ENCODE measurements at regions not wholly inside any gene's neighbourhood (a gene's known extent, or its start where the extent isn't known, plus 50 kb on each side); places are given as distances from the start of the nearest gene placed in this dataset.

DNA sequence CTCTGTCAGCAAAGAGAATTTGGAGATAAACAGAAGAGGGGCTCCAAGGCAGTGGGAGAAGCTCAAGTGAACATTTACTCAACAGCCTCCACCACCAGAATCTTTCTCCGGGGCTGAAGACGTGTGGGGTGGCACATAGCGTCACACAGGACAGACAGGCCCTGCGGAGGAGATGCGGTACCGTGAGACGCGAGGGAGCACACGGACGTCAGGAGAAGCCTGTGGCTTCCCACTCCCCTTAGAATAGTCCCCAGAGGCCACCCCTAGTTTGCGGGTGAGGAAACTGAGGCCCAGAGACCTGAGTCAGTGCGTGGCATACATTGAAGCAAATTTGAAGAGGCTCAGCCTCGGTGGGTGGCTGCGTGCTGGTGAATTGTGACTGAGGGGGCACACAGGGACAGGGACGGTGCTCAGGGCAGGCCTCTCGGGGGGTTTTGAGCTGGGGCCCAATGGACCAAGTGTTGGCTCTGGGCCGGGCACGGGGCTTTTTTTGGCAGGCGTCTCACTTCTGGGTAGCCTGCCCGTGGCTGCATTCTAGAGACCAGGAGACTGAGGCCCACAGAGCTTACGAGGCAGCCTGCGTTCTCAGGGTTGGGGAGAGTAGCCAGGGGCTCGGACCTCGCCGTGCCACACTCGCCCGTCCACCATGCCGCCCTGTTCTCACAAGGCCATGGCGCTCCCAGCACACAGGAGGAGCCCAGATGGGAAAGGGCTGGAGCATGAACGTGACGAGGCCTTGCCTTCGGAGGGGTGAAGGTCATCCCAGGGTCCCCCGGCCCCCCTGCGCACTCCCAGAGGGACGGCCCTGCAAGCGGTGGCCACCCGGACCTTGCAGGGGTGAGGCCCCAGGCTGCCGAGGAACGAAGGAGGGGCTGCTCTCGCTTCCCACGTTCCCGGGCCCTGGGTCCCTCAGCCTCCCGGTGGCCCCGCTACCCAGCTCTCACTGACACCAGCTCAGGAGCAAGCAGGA lies 220.6 kb downstream of the C9orf50 start:
- Histone ChIP-seq H3K4me1 (ENCODE audit: control insufficient read depth in 4 of 4, insufficient read depth in 4 of 4, low read length in 3 of 4) (no peaks in the 10 kb centered on the region), H3K9ac (ENCODE audit: low read depth in 1 of 2, low read length in 2 of 2) (no peak overlapping the region), H3K36me3 (ENCODE audit: control insufficient read depth in 4 of 4, insufficient read depth in 3 of 4, low read depth in 1 of 4, low read length in 3 of 4) (no peaks in the 10 kb centered on the region), H3K27me3 (ENCODE audit: control insufficient read depth in 4 of 4, insufficient read depth in 4 of 4, low read length in 3 of 4) (no peaks in the 10 kb centered on the region), H3K4me3 (ENCODE audit: low read depth in 1 of 3, low read length in 3 of 3) (no peak overlapping the region), H3K9me3 (ENCODE audit: control insufficient read depth in 4 of 4, low read length in 3 of 4) (no peaks in the 10 kb centered on the region), H3K27ac (ENCODE audit: low read depth in 1 of 2, low read length in 2 of 2) (no peak overlapping the region)
- 92% methylated on average over 44 of the region's 44 CpGs for WGBS
- TF ChIP-seq TAF1 (conservative IDR thresholded peaks at IDR 0.05) (no peak), JUND (IDR thresholded peaks at IDR 0.05) (no peak), FOXA1 (IDR thresholded peaks at IDR 0.05) (no peak), RXRA (IDR thresholded peaks at IDR 0.05) (no peak)
- TF ChIP-seq, protein P1, sequence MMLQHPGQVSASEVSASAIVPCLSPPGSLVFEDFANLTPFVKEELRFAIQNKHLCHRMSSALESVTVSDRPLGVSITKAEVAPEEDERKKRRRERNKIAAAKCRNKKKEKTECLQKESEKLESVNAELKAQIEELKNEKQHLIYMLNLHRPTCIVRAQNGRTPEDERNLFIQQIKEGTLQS (IDR thresholded peaks at IDR 0.05): no peak
- no peak for DNase-seq (ENCODE audit: low spot score)

DNA sequence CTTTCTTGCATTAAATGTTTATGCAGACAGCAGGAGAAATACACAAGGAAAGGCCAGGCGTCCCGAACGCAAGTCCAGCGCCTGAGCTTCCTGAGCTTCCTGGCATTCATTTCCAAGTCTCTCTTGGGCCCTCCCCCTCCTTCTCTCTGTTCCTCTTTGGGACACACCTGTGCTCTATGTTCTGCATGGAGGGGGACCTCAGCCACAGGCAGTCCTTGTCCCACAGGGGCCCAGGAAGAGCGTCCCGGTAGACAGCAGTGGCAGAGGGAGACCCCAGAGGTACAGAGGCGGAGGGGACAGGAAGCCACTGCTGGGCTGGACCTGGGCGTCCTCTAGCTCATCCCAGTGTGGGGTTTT lies 221.3 kb downstream of the C9orf50 start:
- H3K4me3 ChIP-seq (ENCODE audit: low read depth in 1 of 3, low read length in 3 of 3): no peak overlapping the region
- no peaks in the 10 kb centered on the region for H3K9me3 ChIP-seq (ENCODE audit: control insufficient read depth in 4 of 4, low read length in 3 of 4)
- H3K27me3 ChIP-seq (ENCODE audit: control insufficient read depth in 4 of 4, insufficient read depth in 4 of 4, low read length in 3 of 4): no peaks in the 10 kb centered on the region
- H3K4me1 ChIP-seq (ENCODE audit: control insufficient read depth in 4 of 4, insufficient read depth in 4 of 4, low read length in 3 of 4): no peaks in the 10 kb centered on the region
- no peak overlapping the region for H3K9ac ChIP-seq (ENCODE audit: low read depth in 1 of 2, low read length in 2 of 2)
- TF ChIP-seq HNF4A (conservative IDR thresholded peaks at IDR 0.05): no peak
- no peak for TF ChIP-seq YY1 (IDR thresholded peaks at IDR 0.05)
- TF ChIP-seq, protein P2, sequence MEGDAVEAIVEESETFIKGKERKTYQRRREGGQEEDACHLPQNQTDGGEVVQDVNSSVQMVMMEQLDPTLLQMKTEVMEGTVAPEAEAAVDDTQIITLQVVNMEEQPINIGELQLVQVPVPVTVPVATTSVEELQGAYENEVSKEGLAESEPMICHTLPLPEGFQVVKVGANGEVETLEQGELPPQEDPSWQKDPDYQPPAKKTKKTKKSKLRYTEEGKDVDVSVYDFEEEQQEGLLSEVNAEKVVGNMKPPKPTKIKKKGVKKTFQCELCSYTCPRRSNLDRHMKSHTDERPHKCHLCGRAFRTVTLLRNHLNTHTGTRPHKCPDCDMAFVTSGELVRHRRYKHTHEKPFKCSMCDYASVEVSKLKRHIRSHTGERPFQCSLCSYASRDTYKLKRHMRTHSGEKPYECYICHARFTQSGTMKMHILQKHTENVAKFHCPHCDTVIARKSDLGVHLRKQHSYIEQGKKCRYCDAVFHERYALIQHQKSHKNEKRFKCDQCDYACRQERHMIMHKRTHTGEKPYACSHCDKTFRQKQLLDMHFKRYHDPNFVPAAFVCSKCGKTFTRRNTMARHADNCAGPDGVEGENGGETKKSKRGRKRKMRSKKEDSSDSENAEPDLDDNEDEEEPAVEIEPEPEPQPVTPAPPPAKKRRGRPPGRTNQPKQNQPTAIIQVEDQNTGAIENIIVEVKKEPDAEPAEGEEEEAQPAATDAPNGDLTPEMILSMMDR (IDR thresholded peaks at IDR 0.05; ENCODE audit: low read depth, low read length, missing input control): no peak
- no peak for TF ChIP-seq RAD21 (IDR thresholded peaks at IDR 0.05)
- no peak for TF ChIP-seq RXRA (IDR thresholded peaks at IDR 0.05)
- TF ChIP-seq, protein P3, sequence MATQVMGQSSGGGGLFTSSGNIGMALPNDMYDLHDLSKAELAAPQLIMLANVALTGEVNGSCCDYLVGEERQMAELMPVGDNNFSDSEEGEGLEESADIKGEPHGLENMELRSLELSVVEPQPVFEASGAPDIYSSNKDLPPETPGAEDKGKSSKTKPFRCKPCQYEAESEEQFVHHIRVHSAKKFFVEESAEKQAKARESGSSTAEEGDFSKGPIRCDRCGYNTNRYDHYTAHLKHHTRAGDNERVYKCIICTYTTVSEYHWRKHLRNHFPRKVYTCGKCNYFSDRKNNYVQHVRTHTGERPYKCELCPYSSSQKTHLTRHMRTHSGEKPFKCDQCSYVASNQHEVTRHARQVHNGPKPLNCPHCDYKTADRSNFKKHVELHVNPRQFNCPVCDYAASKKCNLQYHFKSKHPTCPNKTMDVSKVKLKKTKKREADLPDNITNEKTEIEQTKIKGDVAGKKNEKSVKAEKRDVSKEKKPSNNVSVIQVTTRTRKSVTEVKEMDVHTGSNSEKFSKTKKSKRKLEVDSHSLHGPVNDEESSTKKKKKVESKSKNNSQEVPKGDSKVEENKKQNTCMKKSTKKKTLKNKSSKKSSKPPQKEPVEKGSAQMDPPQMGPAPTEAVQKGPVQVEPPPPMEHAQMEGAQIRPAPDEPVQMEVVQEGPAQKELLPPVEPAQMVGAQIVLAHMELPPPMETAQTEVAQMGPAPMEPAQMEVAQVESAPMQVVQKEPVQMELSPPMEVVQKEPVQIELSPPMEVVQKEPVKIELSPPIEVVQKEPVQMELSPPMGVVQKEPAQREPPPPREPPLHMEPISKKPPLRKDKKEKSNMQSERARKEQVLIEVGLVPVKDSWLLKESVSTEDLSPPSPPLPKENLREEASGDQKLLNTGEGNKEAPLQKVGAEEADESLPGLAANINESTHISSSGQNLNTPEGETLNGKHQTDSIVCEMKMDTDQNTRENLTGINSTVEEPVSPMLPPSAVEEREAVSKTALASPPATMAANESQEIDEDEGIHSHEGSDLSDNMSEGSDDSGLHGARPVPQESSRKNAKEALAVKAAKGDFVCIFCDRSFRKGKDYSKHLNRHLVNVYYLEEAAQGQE (IDR thresholded peaks at IDR 0.05): no peak
- TF ChIP-seq, protein P4, sequence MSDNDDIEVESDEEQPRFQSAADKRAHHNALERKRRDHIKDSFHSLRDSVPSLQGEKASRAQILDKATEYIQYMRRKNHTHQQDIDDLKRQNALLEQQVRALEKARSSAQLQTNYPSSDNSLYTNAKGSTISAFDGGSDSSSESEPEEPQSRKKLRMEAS (IDR thresholded peaks at IDR 0.05): no peak
- TF ChIP-seq GABPA (IDR thresholded peaks at IDR 0.05 in 1 of 2, conservative IDR thresholded peaks at IDR 0.05 in 1 of 2): no peak
- no peak for TF ChIP-seq FOXA1 (IDR thresholded peaks at IDR 0.05)
- TF ChIP-seq TAF1 (conservative IDR thresholded peaks at IDR 0.05): no peak
- TF ChIP-seq, protein P1 (IDR thresholded peaks at IDR 0.05): no peak
- no peak for TF ChIP-seq HNF4G (IDR thresholded peaks at IDR 0.05)
- no peak for TF ChIP-seq SP1 (IDR thresholded peaks at IDR 0.05)
- no peak for TF ChIP-seq NR2F2 (IDR thresholded peaks at IDR 0.05)
- TF ChIP-seq, protein P5, sequence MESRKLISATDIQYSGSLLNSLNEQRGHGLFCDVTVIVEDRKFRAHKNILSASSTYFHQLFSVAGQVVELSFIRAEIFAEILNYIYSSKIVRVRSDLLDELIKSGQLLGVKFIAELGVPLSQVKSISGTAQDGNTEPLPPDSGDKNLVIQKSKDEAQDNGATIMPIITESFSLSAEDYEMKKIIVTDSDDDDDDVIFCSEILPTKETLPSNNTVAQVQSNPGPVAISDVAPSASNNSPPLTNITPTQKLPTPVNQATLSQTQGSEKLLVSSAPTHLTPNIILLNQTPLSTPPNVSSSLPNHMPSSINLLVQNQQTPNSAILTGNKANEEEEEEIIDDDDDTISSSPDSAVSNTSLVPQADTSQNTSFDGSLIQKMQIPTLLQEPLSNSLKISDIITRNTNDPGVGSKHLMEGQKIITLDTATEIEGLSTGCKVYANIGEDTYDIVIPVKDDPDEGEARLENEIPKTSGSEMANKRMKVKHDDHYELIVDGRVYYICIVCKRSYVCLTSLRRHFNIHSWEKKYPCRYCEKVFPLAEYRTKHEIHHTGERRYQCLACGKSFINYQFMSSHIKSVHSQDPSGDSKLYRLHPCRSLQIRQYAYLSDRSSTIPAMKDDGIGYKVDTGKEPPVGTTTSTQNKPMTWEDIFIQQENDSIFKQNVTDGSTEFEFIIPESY (IDR thresholded peaks at IDR 0.05): no peak
- no peak for TF ChIP-seq JUND (IDR thresholded peaks at IDR 0.05)
- no peak for TF ChIP-seq EGR1 (IDR thresholded peaks at IDR 0.05; ENCODE audit: low read depth in 2 of 2)
- TF ChIP-seq FOXA2 (IDR thresholded peaks at IDR 0.05): no peak
- H3K36me3 ChIP-seq (ENCODE audit: control insufficient read depth in 4 of 4, insufficient read depth in 3 of 4, low read depth in 1 of 4, low read length in 3 of 4): no peaks in the 10 kb centered on the region
- WGBS: 71% methylated on average over 8 of the region's 8 CpGs
- H3K27ac ChIP-seq (ENCODE audit: low read depth in 1 of 2, low read length in 2 of 2): no peak overlapping the region
- DNase-seq (ENCODE audit: low spot score): no peak
